Endothelial cell of umbilical vein (primary cell): ENCODE measurements at regions not wholly inside any gene's neighbourhood (a gene's known extent, or its start where the extent isn't known, plus 50 kb on each side); places are given as distances from the start of the nearest gene placed in this dataset.

Experiments used
- CTCF ChIP-seq, 2 donors: IDR thresholded peaks; 1 replicate in 1 of 2; 2 replicates in 1 of 2; pipeline ENCODE4 v1.5.1; 2011; ENCODE audit warnings: low read length in 2 of 2, mild to moderate bottlenecking in 2 of 2, moderate library complexity in 2 of 2, control low read depth in 1 of 2, inconsistent platforms in 1 of 2, low read depth in 1 of 2; ENCODE audit not compliant: insufficient read depth in 1 of 2; ENCODE audit errors: extremely low read depth in 1 of 2
- EZH2 ChIP-seq: IDR thresholded peaks from 2 replicates; pipeline ENCODE4 v1.6.1; 2012; ENCODE audit warnings: borderline replicate concordance, low read depth, mild to moderate bottlenecking, moderate library complexity, low read length, inconsistent platforms; ENCODE audit not compliant: severe bottlenecking
- FOS ChIP-seq: IDR thresholded peaks from 2 replicates; pipeline ENCODE4 v1.6.1; 2011; ENCODE audit warnings: mild to moderate bottlenecking, low read length, moderate library complexity, borderline replicate concordance; ENCODE audit not compliant: insufficient read depth
- JUN ChIP-seq: IDR thresholded peaks from 2 replicates; pipeline ENCODE4 v1.6.1; 2011; ENCODE audit warnings: borderline replicate concordance, low read depth; ENCODE audit not compliant: insufficient read length, insufficient read depth
- MAX ChIP-seq: IDR thresholded peaks from 2 replicates; pipeline ENCODE4 v1.6.1; 2011; ENCODE audit not compliant: insufficient read depth, insufficient read length
- MYC ChIP-seq: IDR thresholded peaks from one replicate; pipeline ENCODE4 v1.6.1; 2011; ENCODE audit warnings: mild to moderate bottlenecking, low read depth, low read length
- POLR2A ChIP-seq: IDR thresholded peaks from 2 replicates; pipeline ENCODE4 v1.6.1; 2012; ENCODE audit warnings: low read depth, mild to moderate bottlenecking, control low read depth, low read length
- POLR2AphosphoS5 ChIP-seq: IDR thresholded peaks from 2 replicates; pipeline ENCODE4 v1.6.1; 2012; ENCODE audit warnings: low read depth, mild to moderate bottlenecking, control low read depth, low read length, moderate library complexity; ENCODE audit not compliant: insufficient read depth

DNA sequence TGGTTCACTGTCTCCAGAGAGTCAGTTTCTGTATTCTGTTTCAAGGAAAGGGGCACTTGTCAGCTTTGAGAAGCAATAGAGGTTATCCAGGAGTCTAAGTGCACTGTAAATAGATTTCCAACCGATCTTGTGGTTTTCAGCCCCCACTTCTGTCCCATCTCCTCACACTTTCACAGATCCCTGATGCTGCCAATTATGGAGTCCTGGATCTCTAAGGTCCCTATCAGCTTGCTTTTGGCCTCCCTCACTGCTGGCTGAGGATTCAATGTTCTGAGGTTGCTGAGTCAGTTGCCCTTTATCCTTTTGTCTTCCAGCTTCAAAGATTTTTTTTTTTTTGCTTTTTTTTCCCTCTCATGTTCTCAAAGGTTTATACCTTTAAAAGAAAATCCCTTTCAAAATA lies 98.4 kb downstream of the DIRAS3 start:
- TF ChIP-seq CTCF (IDR thresholded peaks at IDR 0.05; ENCODE audit: extremely low read depth in 1 of 2, insufficient read depth in 1 of 2, low read depth in 1 of 2, low read length in 2 of 2): no peak
- no peak for TF ChIP-seq POLR2AphosphoS5
- no peak for TF ChIP-seq EZH2
- TF ChIP-seq POLR2A: no peak
- no peak for TF ChIP-seq MYC
- no peak for TF ChIP-seq JUN
- TF ChIP-seq FOS: no peak
- TF ChIP-seq MAX: no peak
